Activated CD4-positive, alpha-beta T cell treated with anti-CD3 and anti-CD28 coated beads for 1 hour (primary cell): ENCODE measurements at regions not wholly inside any gene's neighbourhood (a gene's known extent, or its start where the extent isn't known, plus 50 kb on each side); places are given as distances from the start of the nearest gene placed in this dataset.

Source experiments
- DNase-seq: peaks from one replicate; pipeline ENCODE4 v3.0.0-alpha.2; 2020

DNA sequence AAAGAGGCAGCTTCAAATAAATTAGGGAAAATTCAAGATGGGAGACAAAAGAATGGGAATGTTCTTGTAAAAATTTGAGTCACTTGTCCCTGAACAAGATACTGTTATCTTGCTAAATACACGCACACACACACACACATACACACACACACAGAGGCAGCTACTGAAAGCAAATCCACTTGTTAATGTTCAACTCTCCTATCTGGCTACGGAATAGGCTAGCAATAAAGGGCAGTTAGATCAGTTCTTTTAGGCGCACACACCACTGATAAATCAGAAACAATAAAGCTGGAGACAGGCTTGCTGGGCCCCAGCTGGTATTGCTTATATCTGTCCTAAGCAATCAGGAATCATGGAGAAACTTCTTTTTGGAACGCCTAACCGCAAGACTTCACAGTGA, 461.6 kb downstream of the BCL11A start:
- DNase-seq = no peak

- no peak for DNase-seq
Observed at GRCh38 chr2:60091266-60091665, 462.2 kb downstream of the BCL11A start.

DNA sequence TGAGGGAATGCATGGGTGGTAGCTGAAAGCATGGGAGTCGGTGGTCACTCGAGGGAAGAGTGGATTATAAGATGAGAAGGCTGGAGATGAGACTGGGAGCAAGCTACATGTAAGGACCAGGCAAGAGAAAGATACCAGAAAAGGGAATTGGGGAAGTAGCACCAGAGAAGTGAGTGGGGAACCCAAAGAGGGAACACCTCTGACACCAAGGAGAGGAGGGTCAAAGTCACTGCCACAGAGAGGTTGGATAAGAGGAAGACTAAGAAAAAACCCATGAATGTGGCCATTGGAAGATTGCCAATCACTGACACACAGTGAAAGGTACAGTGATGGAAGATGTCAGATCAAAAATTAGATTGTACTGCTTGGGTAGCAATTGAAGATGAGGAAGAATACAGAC, 473.9 kb downstream of the BCL11A start:
- no peak for DNase-seq

DNA sequence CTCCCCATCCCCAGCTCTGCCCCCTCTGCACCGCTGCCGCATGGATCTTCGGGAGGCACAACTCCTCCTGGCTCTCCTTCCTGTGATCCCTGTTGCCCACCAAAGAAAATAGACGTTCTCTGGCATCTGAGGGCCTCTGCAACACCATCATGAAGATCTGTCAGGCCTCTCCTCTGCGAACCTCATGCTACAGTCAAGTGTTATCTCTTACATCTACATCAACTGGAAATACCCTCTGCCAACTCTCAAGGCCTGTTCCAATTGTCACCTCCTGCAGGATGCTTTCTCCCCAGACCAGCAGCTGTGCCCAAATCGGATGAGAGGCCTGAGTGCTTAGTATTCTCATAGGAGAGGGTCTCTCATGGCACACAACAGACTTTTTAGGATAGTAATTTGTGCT, 478.4 kb downstream of the BCL11A start:
- DNase-seq = no peak

DNA sequence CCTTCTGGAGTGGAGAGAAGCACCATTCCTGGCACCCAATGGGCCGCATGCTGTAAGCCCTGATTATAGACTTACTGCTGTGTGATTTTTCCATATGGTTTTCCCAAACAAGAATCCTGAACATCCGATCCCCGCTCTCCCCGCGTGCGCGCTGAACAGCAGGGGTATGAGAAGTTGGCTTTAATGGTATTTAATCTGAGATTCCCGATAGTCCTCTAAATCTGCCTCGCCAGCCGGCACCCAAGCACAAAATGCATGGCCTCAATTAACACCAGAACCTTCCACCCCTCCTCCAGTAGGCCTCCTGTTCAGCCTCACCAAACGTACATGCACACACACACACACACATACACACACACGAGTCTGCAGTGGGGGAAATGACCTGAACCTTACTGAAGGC, 480.3 kb downstream of the BCL11A start:
- no peak for DNase-seq

GRCh38 chr2:60072609-60073008, 480.8 kb downstream of the BCL11A start:
- DNase-seq = no peak

DNA sequence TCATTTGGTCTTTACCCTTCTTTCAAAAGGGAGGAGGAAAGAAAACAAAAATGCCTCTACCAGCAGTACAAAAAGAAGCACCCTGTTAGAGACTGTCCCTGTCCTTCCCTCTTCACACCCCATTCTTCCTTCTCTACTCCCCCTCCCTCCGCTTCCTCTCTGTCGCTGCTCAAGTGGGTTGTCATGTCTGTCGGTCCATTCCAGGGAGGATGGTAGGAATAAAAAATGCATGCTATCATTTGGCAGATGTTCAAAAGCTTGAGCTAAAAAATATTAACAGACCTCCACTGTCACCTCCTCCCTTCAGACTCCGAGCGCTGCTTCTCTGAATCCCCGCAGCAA, 482.0 kb downstream of the BCL11A start:
- no peak for DNase-seq

DNA sequence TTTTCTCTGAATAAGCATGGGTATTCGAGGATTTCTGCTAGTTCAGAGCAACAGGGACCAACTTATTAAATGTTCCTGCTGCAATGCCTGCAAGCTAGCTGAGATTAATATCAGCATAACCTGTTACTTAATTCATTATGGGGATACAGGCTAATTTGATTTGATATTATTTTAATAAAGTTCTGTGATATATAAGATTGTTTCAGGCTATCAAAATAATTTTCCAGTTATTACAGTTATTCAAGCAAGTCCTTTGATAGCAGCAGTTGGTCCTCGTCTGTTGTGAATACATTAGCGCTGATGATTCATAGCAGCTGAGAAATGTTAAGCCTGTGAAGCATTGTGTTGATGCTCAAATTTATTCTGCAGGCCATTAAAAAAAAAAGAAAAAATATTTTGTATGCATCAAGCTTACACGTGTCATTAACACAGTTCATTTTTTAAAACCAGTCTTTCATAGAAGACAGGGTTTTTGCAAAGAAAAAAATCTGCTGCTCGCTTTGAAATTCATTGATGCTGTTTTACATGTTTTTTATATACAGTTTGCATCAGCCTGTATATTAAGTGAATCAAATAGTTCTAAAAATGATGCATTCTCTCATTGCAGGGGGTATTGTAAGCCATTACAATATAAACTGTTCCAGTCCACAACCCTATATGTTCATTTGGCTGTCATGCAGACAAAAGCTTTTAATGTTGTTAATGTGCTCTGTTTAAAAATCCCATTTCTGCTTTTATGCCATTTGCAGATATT, 482.5 kb downstream of the BCL11A start:
- no peak for DNase-seq

DNA sequence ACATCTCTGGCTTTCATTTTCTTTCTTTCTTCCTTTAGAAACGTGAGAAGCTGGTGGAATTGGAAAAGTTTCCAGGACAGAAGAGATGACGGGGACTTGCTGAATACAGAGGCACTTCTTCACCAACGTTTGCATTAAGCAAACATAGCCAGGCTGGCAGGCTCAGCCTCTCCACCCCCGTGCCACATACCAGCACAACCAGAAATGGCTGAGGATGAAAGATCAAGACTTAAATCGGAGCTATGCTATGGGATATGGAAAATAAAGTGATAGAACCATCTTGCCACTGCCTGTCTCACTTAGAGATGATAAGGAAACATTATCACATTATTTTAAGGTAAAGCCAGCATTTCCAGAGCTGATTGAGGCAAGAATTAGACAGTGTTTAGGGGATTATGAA, 483.3 kb downstream of the BCL11A start:
- DNase-seq = no peak

DNA sequence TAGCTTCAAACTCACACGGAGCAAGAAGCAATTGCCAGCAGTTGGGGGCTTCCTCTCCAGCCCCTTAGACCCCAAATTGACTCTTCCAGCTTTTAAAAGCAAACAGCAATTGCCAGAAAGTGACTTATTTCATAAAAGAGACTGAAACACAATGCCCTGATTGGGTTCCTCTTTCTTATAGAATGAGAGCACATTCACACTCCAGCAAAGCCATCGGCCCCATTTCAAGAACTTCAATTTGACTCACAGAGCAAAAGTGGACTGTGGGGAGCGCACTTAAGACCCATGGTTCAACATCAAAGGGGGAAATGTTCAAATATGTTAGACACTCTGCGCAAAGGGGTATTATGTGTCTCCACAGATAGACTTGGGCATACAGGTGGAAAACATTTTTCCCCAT, 484.7 kb downstream of the BCL11A start:
- no peak for DNase-seq

DNA sequence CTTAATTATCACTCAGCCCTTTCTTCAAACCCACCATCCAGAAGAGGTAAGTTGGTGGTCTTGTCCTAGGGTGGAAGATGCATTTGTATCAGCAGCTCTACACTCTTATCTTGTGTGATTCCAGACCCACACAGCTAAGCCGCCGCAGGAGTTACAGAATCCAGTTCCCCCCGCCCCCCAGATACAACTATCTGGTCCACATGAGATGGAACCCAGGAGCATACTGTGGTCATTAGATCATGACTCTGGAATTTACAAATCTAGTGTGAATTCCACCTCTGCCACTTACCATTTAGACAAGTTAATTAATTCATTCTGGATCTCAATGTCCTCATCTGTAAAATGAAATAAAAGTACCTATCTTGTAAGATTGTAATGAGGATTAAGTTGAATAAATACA, 486.4 kb downstream of the BCL11A start:
- no peak for DNase-seq

DNA sequence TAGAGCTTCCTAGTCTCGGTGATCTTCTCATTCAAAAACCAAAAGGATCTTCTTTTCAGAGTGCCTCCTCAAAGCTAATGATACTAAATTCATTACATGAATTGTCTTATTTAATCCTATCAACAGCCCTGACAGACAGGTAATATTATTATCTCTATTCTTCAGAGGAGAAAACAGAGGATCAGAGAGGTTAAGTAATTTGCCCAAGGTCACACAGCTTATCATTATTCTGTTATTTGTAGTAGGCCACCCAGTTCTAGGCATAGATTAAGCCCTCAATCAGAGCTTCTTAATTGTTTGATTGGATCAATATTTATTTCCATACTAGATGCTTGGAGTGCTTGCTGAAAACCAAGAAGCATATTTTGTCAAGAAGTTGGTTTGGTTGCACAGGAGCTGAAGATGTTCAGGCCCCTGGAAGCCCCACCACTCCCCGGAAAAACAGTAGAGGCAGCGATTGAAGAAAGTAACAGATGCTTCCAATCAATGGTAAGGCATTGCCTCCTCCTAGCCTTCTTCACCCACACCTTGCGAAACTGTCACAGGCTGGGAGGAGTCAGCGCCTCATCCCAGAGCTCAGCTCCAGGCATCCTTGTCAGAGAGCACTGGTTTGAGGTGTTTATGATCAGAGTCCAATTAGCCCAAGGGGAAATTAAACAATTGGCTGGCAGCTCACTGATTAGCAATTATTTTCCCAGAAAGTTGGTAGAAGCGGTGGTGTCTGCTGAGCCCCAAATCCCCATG, 487.2 kb downstream of the BCL11A start:
- no peak for DNase-seq

- no peak for DNase-seq
Observed at GRCh38 chr2:60064687-60065389, 488.6 kb downstream of the BCL11A start.

DNA sequence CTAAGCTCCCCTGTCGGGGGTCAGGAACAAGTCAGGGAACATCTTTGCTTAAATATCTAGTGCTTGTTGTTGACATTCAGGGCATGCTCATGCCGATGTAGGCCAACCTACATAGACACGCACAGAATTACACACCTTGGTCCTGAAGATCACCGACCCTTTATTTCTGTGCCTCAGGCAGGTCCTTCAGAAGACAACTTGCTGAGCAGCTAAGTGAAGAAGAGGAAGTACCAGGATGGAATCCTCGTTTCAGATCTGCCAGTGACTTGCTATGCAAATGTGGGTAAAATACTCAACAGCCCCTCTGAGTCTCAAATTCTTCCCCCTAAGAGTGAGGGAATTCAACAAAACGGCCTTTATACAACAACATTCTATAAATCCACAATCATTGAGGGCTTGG, 494.7 kb downstream of the BCL11A start:
- DNase-seq = no peak

DNA sequence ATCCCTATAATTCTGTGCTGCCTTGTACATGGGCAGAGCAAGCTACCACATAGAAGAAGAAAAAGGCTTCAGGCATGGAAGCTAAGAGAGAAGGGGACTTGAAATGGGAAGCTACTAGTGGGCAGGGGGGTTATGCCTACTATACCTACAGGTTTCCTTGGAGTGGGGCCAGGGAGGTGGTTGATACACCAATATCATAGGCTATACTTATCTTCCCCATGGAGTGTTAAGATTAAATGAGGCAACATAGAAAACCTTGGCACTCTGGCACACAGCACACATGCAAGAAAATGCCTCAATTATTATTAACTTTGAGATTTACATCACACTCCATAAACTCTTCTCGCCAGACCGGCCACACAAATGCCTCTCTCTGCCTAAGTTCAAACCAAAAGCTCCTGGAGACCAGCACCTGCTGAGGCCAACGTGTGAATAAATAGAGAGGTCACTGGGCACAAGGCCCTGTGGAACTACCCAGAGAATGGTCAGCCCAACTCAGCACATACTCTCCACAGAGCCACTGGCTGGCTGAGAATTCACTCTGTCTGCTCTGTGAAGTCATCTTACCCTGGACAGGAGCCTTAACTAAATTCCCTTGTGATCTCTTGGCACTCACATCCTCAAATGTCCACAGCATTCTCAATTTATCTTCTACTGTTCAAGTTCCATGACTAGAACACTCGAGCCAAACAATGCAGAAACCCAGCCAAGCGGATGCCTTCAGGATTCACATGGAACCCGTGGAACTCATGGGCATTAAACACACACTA, 498.7 kb downstream of the BCL11A start:
- DNase-seq = no peak

DNA sequence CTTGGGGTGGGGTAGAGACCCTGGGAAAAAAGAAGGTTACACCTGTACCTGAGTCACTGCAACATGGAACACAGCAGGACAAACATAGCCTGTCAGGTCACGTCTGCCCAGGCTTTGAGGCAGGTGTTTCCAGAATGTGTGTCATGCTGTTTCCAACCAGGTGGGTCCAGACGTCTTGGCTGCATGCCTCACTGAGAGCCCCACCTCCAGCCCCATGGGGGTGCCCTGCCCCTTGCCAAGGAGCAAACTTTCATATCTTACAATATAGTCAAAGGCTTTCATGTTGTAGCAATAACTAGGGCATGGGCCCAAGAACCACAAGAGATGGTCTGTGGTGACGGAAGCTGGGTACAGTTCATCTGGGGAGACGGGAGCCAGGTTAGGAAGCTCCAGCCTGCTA, 499.7 kb downstream of the BCL11A start:
- DNase-seq = no peak

DNA sequence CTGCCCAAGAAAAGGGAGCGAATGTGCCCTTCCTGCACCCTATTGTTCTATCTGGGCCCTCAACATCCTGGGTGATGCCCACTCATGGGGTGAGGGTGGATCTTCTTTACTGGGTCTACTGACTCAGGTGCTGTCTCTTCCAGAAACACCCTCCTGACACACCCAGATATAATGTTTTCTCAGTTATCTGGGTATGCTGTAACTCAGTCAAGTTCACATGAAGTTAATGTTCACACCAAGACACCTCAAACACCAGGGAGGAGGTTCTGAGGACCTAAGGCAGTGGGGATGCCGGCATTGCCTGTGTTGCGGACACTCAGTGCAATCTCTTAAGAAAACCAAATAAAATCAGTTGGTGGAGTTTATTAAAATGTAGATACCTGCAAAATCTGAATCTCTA, 500.9 kb downstream of the BCL11A start:
- DNase-seq = no peak

- DNase-seq = no peak
Observed at GRCh38 chr2:60051991-60052390, 501.5 kb downstream of the BCL11A start.

- DNase-seq = no peak
Observed at GRCh38 chr2:60047944-60048525, 505.4 kb downstream of the BCL11A start.

- DNase-seq = no peak
Observed at GRCh38 chr2:60047347-60047746, 506.1 kb downstream of the BCL11A start.

GRCh38 chr2:60046529-60046928, 506.9 kb downstream of the BCL11A start:
- DNase-seq = no peak

DNA sequence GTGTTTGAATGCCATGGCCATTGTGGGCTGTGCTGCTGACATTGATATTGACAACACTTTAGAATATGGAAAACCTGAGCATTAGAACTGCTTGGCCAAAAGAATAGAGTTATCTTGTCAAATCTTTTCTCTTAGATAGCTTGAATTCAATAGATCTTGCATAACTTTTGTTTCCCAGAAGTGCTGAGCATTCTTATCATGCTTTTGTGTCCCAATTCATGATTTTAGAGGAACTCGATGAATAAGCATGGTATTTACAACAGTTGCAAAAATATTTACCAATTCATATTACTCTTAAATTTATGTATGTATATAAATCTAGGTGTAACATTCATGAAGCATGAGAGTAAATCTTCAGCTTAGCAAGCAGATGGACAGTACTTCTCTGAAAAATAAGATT, 508.0 kb downstream of the BCL11A start:
- DNase-seq = no peak

DNA sequence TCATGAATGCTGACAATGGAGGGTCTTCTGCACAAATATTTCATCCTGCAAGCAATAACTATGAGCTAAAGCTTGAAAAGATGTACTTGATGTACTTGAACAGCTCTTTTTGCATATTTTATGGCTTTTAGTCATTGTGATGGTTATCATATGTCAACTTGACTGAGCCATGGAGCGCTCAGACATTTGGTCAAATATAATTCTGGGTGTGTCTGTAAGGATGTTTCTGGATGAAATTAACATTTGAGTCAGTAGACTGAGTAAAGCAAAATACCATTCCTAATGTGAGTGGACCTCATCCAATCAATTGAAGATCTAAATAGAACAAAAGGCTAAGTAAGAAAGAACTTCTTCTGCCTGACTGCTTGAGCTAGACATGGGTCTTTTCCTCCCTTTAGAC, 509.0 kb downstream of the BCL11A start:
- DNase-seq = no peak
